IMR-90 (cell line): ENCODE measurements at regions not wholly inside any gene's neighbourhood (a gene's known extent, or its start where the extent isn't known, plus 50 kb on each side); places are given as distances from the start of the nearest gene placed in this dataset.

ENCODE experiments used
- CEBPB ChIP-seq: IDR thresholded peaks from 2 replicates; pipeline ENCODE4 v1.6.1; 2012; ENCODE audit warnings: low read depth, low read length, improper control_type of control experiment
- MAFK ChIP-seq: IDR thresholded peaks from 2 replicates; pipeline ENCODE4 v1.6.1; 2012; ENCODE audit warnings: low read depth, low read length, improper control_type of control experiment
- POLR2A ChIP-seq: IDR thresholded peaks from 2 replicates; pipeline ENCODE4 v1.6.1; 2012; ENCODE audit warnings: mild to moderate bottlenecking, low read depth, low read length
- RAD21 ChIP-seq: IDR thresholded peaks from 2 replicates; pipeline ENCODE4 v1.6.1; 2012; ENCODE audit warnings: low read length, improper control_type of control experiment
- RCOR1 ChIP-seq: IDR thresholded peaks from 2 replicates; pipeline ENCODE4 v1.6.1; 2012; ENCODE audit warnings: mild to moderate bottlenecking, low read length, improper control_type of control experiment; ENCODE audit not compliant: insufficient replicate concordance
- RFX5 ChIP-seq: IDR thresholded peaks from 2 replicates; pipeline ENCODE4 v1.8.0; 2012; ENCODE audit warnings: low read depth, mild to moderate bottlenecking, low read length, moderate library complexity
- SMC3 ChIP-seq: fragments of 150-350 bp; IDR thresholded peaks from 2 replicates; pipeline ENCODE4 v1.6.1; 2016; ENCODE audit warnings: low read depth, mild to moderate bottlenecking, antibody characterized with exemption, low read length, moderate library complexity
- USF2 ChIP-seq: fragments of 150-350 bp; IDR thresholded peaks from 2 replicates; pipeline ENCODE4 v1.6.1; 2017; ENCODE audit warnings: mild to moderate bottlenecking, antibody characterized with exemption, low read length, low read depth
- TF ChIP-seq, protein P1 (sequence below): conservative IDR thresholded peaks from 2 replicates; pipeline ENCODE4 v1.5.1; 2012; ENCODE audit warnings: mild to moderate bottlenecking, low read depth, low read length, improper control_type of control experiment

DNA sequence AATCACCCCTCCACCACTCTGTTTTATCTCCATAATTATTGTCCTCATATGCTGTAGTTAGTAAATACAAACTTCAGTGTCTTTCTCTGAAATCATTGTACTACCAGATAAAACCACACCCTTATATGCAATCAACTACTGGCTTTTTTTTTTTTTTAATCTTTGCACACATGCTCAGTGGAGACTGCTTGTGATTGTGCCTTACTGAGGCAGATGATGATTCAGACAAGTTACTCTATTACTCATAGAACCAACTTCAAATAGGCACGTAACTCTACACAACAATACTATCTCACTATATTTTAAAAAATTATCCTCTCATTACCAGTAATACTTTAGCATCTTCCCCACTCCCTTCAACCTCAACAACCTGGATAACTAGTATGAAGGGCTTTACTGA is 1278.4 kb upstream of the PIK3C3 start:
- TF ChIP-seq RCOR1 (no peak), MAFK (no peak), RFX5 (no peak), POLR2A (no peak), SMC3 (no peak), USF2 (no peak), CEBPB (no peak), RAD21 (no peak)
- TF ChIP-seq, protein P1, sequence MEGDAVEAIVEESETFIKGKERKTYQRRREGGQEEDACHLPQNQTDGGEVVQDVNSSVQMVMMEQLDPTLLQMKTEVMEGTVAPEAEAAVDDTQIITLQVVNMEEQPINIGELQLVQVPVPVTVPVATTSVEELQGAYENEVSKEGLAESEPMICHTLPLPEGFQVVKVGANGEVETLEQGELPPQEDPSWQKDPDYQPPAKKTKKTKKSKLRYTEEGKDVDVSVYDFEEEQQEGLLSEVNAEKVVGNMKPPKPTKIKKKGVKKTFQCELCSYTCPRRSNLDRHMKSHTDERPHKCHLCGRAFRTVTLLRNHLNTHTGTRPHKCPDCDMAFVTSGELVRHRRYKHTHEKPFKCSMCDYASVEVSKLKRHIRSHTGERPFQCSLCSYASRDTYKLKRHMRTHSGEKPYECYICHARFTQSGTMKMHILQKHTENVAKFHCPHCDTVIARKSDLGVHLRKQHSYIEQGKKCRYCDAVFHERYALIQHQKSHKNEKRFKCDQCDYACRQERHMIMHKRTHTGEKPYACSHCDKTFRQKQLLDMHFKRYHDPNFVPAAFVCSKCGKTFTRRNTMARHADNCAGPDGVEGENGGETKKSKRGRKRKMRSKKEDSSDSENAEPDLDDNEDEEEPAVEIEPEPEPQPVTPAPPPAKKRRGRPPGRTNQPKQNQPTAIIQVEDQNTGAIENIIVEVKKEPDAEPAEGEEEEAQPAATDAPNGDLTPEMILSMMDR: no peak
